MM.1S (cell line): ENCODE measurements at regions not wholly inside any gene's neighbourhood (a gene's known extent, or its start where the extent isn't known, plus 50 kb on each side); places are given as distances from the start of the nearest gene placed in this dataset.

Experiments
- EZH2 ChIP-seq: fragments of 300-600 bp; sonication (generic); optimal IDR thresholded peaks from 2 replicates; pipeline ENCODE3; 2017; ENCODE audit warnings: low read depth, mild to moderate bottlenecking, antibody characterized with exemption, low read length, mixed read lengths
- EZH2phosphoT487 ChIP-seq: fragments of 300-600 bp; sonication (generic); IDR thresholded peaks from 2 replicates; pipeline ENCODE4 v1.6.1; 2018; ENCODE audit warnings: antibody characterized with exemption, low read length
- TF ChIP-seq, protein P1 (sequence below): fragments of 300-600 bp; sonication (generic); IDR thresholded peaks from 2 replicates; pipeline ENCODE4 v1.5.1; 2016; ENCODE audit warnings: antibody characterized with exemption, low read length, mixed read lengths

DNA sequence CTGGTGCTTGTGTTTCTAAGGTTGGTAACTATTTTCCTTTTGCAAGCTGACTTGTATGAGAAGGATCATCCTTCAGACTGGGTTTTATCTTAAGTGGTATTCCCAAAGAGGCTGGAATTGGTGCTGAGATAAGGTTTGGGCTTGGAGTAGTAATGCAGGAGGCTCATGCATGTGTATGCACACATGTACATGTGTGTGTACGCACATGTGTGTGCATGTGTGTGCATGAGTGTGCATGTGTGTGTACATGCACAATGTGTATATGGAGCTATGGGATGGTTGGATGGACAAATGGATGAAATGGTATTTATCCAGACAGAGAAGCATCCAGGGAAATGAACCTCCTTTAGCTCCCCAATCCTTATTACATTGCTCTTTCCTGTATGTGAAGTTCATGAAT lies 142.6 kb downstream of the CARTPT start:
- TF ChIP-seq, protein P1, sequence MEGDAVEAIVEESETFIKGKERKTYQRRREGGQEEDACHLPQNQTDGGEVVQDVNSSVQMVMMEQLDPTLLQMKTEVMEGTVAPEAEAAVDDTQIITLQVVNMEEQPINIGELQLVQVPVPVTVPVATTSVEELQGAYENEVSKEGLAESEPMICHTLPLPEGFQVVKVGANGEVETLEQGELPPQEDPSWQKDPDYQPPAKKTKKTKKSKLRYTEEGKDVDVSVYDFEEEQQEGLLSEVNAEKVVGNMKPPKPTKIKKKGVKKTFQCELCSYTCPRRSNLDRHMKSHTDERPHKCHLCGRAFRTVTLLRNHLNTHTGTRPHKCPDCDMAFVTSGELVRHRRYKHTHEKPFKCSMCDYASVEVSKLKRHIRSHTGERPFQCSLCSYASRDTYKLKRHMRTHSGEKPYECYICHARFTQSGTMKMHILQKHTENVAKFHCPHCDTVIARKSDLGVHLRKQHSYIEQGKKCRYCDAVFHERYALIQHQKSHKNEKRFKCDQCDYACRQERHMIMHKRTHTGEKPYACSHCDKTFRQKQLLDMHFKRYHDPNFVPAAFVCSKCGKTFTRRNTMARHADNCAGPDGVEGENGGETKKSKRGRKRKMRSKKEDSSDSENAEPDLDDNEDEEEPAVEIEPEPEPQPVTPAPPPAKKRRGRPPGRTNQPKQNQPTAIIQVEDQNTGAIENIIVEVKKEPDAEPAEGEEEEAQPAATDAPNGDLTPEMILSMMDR = no peak
- no peak for TF ChIP-seq EZH2
- TF ChIP-seq EZH2phosphoT487 = no peak
